H1 (cell line): ENCODE measurements at regions not wholly inside any gene's neighbourhood (a gene's known extent, or its start where the extent isn't known, plus 50 kb on each side); places are given as distances from the start of the nearest gene placed in this dataset.

Experiments used
- CHD7 ChIP-seq: fragments of 300-600 bp; sonication (generic); IDR thresholded peaks from 2 replicates; pipeline ENCODE4 v1.7.1; 2012; ENCODE audit warnings: low read length, moderate library complexity, mild to moderate bottlenecking, inconsistent platforms; ENCODE audit not compliant: insufficient replicate concordance

GRCh38 chr20:30593572-30593971 is 663.9 kb upstream of the DEFB115 start (continued):
- TF ChIP-seq CHD7 = no peak
